Activated B cell treated with CpG ODN at 0.5 μM for 24 hours (primary cell): ENCODE measurements at regions not wholly inside any gene's neighbourhood (a gene's known extent, or its start where the extent isn't known, plus 50 kb on each side); places are given as distances from the start of the nearest gene placed in this dataset.
"Not testable (repeated sequence)": the region's sequence is repeated elsewhere in the genome, so short reads cannot be mapped to it uniquely, and the experiment has no call there.

Source experiments
- ATAC-seq: fragments of 200-7000 bp; cut with Tn5 transposase; one replicate; pipeline ENCODE4 v1.10.0; 2021; ENCODE audit warnings: low read depth, mild to moderate bottlenecking, moderate library complexity
- CTCF ChIA-PET: fragments of 350-600 bp; sonication (Branson Sonifier 250); formaldehyde crosslinking; loops from one replicate; lab custom pipeline; 2021; ENCODE audit warnings: antibody characterized with exemption; lab: Charles Lee
- POLR2A ChIA-PET: fragments of 350-600 bp; sonication (Branson Sonifier 250); formaldehyde crosslinking; loops from one replicate; lab custom pipeline; 2021; ENCODE audit warnings: antibody characterized with exemption; lab: Charles Lee
- DNase-seq: peaks from one replicate; pipeline ENCODE4 v3.0.0; 2022
- H3K27ac Mint-ChIP-seq: one replicate; pipeline ENCODE4 v1.8.0; 2020; ENCODE audit warnings: mixed read lengths
- H3K27me3 Mint-ChIP-seq: one replicate; pipeline ENCODE4 v1.8.0; 2021; ENCODE audit warnings: mixed read lengths
- H3K36me3 Mint-ChIP-seq: one replicate; pipeline ENCODE4 v1.8.0; 2021; ENCODE audit warnings: low read depth, mixed read lengths
- H3K4me1 Mint-ChIP-seq: one replicate; pipeline ENCODE4 v1.8.0; 2021; ENCODE audit warnings: mixed read lengths
- H3K4me3 Mint-ChIP-seq: one replicate; pipeline ENCODE4 v1.8.0; 2020; ENCODE audit warnings: mild to moderate bottlenecking, mixed read lengths
- H3K9me3 Mint-ChIP-seq: one replicate; pipeline ENCODE4 v1.8.0; 2020; ENCODE audit warnings: mixed read lengths
- intact Hi-C: fragments of 100-400 bp; cut with micrococcal nuclease; formaldehyde crosslinking; loops from one replicate; pipeline ENCODE4 v1.15.1; 2024
- TF ChIP-seq, protein P1 (sequence below): fragments of 200-600 bp; IDR thresholded peaks from one replicate; pipeline ENCODE4 v1.8.0; 2022; ENCODE audit warnings: antibody characterized with exemption, mild to moderate bottlenecking

DNA sequence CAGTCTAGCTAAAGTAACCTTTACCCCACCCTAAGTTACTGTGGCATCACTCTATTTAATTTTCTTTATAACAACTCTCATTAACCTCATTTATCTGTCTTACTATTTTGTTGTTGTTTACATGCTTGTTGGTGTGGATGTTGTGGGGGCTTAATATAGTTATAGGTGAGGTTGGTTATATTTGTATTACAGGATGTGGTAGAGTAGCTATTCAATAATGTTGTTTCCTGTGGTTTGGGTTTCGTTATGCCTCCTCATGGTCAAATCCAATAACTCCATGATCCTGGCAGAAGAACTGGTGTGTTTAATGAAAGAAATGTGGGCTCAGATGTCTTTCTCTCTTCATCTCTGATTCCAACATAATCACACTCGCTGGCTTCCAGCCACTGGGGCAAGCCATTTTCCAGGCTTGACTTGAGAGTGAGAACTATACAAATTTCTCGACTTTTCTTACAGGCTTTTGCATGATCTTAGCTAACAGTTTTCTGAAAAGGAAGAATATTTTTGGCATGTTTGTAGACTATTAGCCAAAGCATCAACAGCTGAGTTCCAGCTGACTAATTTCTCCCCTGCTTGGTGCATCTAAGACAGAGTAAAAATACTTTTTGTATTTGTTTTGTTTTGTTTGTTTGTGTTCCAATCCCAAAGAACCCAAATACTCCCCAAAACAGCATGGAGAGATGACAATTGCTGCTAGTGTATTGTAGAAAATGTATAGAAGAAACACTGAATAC lies 303.7 kb upstream of the PAPPA start:
- H3K27ac Mint-ChIP-seq: no peak overlapping the region
- ChIA-PET POLR2A (no interaction called here), CTCF (no interaction called here)
- intact Hi-C loops: no loop called here
- no peaks in the 10 kb centered on the region for H3K4me1 Mint-ChIP-seq
- H3K27me3 Mint-ChIP-seq: no peaks in the 10 kb centered on the region
- DNase-seq (no peak), ATAC-seq (no peak)
- TF ChIP-seq, protein P1, sequence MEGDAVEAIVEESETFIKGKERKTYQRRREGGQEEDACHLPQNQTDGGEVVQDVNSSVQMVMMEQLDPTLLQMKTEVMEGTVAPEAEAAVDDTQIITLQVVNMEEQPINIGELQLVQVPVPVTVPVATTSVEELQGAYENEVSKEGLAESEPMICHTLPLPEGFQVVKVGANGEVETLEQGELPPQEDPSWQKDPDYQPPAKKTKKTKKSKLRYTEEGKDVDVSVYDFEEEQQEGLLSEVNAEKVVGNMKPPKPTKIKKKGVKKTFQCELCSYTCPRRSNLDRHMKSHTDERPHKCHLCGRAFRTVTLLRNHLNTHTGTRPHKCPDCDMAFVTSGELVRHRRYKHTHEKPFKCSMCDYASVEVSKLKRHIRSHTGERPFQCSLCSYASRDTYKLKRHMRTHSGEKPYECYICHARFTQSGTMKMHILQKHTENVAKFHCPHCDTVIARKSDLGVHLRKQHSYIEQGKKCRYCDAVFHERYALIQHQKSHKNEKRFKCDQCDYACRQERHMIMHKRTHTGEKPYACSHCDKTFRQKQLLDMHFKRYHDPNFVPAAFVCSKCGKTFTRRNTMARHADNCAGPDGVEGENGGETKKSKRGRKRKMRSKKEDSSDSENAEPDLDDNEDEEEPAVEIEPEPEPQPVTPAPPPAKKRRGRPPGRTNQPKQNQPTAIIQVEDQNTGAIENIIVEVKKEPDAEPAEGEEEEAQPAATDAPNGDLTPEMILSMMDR: no peak
- no peak overlapping the region for H3K4me3 Mint-ChIP-seq
- H3K9me3 Mint-ChIP-seq: peaks cover 5% of the 10 kb centered on the region
- no peaks in the 10 kb centered on the region for H3K36me3 Mint-ChIP-seq

DNA sequence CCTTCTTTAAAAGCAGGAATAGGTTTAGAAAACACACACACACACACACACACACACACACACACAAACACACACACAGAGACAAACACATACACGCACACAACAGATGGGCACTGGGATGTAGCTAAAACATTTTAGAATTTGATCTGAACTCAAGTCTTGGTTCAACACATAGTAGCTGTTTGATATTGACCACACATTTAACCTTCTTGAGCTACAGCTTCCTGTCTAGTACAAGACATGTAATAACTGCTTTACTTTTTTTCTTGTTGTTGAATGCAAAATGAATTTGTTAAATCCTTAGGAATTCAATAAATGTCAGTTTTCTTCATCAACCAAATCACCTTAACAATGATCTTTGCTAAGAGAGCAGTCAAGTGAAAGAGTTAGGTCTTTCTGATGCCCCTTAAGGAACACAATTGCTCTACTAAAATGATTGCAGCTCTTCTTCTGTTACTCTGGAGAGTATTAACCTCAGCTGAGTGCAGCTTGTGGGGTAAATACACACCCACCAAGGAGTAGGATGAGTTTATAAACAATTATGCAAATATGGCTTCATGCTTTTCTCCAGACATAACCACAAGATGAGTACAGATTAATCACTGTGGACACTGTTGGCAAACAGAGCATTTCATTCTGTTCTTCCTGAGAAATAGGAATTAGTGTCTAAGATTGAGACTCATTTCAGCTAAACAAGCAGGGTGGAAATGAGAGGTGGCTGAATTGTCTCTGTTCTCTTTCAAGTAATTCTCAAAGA lies 302.9 kb upstream of the PAPPA start:
- no peaks in the 10 kb centered on the region for H3K36me3 Mint-ChIP-seq
- no peak overlapping the region for H3K4me3 Mint-ChIP-seq
- no peaks in the 10 kb centered on the region for H3K4me1 Mint-ChIP-seq
- intact Hi-C loops: no loop called here
- TF ChIP-seq, protein P1: no peak
- H3K27me3 Mint-ChIP-seq: no peaks in the 10 kb centered on the region
- no peak overlapping the region for H3K27ac Mint-ChIP-seq
- ChIA-PET CTCF (no interaction called here), POLR2A (no interaction called here)
- no peak for ATAC-seq
- peaks cover 5% of the 10 kb centered on the region for H3K9me3 Mint-ChIP-seq
- DNase-seq: no peak

DNA sequence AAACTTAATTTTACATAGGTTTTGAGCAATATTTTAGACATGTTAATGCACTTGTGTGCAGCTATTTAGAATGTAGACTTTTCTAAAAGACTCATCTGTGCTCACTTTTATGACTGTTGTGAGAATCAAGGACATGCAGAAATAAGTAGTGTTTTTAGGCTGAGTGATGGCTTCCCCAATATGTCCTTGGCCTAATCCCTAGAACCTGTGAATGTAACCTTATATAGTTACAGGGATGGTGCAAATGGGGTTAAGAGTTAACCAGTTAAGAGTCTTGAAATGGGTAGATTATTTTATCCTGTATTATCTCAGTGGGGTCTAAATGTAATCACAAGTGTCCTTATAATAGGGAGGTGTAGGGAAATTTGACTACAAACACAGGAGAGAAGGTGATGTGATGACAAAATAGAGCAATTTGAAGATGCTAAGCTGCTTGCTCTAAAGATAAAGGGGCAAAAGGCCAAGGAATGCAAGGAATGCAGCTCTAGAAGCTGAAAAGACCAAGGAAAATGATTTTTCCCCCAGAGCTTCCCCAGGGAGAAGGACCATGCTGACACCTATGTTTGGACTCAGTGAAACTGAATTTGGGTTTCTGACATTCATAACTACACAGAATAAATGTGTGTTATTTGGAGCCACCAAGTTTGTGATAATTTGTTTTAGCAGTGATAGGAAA lies 298.0 kb upstream of the PAPPA start:
- intact Hi-C loops: no loop called here
- POLR2A ChIA-PET: no interaction called here
- Mint-ChIP-seq H3K4me1 (no peaks in the 10 kb centered on the region), H3K27me3 (peaks cover 5% of the 10 kb centered on the region), H3K4me3 (no peak overlapping the region), H3K9me3 (peaks cover 2% of the 10 kb centered on the region), H3K36me3 (no peaks in the 10 kb centered on the region), H3K27ac (no peak overlapping the region)
- CTCF ChIA-PET: no interaction called here
- TF ChIP-seq, protein P1: no peak
- DNase-seq: no peak
- ATAC-seq: no peak

DNA sequence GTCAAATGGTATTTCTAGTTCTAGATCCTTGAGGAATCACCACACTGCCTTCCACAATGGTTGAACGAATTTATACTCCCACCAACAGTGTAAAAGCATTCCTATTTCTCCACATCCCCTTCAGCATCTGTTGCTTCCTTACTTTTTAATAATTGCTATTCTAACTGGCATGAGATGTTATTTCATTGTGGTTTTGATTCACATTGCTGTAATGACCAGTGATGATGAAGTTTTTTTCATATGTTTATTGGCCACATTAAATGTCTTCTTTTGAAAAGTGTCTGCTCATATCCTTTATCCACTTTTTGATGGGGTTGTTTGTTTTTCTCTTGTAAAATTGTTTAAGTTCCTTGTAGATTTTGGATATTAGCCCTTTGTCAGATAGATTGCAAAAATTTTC lies 295.2 kb upstream of the PAPPA start:
- H3K4me3 Mint-ChIP-seq, DNase-seq, H3K27me3 Mint-ChIP-seq, H3K4me1 Mint-ChIP-seq, intact Hi-C loops, H3K36me3 Mint-ChIP-seq, CTCF ChIA-PET, H3K27ac Mint-ChIP-seq, POLR2A ChIA-PET, H3K9me3 Mint-ChIP-seq, ATAC-seq: not testable (repeated sequence)

DNA sequence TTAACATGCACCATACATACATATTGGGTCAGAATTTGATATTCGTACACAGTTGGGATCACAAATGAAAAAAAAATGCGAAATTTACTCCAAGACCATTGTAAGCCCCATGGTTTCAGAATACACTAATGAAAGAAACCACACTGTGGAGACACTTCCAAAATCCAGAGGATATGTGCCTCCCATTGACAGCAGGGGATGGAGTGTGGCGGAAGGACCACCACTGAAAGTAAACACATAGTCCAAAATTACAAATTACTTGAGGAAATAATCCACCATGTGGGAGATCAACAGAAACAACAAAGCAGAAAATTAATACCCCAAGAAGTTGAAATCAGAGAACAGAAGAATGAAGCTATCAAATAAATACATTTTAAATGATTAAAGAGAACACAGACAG lies 291.6 kb upstream of the PAPPA start:
- POLR2A ChIA-PET: no interaction called here
- H3K27me3 Mint-ChIP-seq: peaks cover 5% of the 10 kb centered on the region
- ATAC-seq: no peak
- H3K27ac Mint-ChIP-seq: no peak overlapping the region
- no peak for DNase-seq
- TF ChIP-seq, protein P1: no peak
- H3K4me3 Mint-ChIP-seq: no peak overlapping the region
- H3K9me3 Mint-ChIP-seq: peaks cover 3% of the 10 kb centered on the region
- intact Hi-C loops: no loop called here
- CTCF ChIA-PET: no interaction called here
- H3K36me3 Mint-ChIP-seq: no peaks in the 10 kb centered on the region
- no peaks in the 10 kb centered on the region for H3K4me1 Mint-ChIP-seq
